GM21447 (cell line): ENCODE measurements at regions not wholly inside any gene's neighbourhood (a gene's known extent, or its start where the extent isn't known, plus 50 kb on each side); places are given as distances from the start of the nearest gene placed in this dataset.

Experiments
- ATAC-seq: cut with Tn5 transposase; IDR thresholded peaks from one replicate; pipeline ENCODE4 v1.9.1; 2021; ENCODE audit not compliant: unreplicated experiment

DNA sequence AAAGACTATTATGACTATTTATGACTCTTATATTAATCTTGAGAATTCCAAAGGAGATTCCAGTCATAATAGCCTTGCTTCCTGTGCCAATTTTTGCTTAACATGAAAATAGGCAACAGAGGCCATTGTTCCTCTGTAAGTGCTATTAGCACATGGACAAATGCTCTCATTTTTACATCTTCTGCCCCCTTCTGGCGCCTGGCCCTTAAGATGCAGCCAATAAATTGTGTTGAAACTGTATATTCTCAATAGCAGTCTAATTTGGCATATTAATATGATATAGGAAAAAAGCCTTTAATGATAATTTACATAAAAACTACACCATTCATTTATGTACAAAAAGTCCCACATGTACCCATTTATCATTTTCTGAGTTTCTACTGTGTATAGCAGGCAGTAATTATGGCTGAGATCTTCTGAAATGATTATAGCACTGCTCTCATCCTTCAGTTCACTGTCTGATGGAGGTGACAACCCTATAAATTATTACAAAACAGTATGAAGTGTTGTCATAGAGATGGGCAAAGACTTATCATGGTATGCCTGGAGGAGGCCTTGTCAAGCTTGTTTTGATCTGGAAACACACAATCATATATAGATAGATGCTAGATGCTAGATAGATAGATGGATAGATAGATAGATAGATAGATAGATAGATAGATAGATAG, 613.3 kb downstream of the TSN start:
- no peak for ATAC-seq

DNA sequence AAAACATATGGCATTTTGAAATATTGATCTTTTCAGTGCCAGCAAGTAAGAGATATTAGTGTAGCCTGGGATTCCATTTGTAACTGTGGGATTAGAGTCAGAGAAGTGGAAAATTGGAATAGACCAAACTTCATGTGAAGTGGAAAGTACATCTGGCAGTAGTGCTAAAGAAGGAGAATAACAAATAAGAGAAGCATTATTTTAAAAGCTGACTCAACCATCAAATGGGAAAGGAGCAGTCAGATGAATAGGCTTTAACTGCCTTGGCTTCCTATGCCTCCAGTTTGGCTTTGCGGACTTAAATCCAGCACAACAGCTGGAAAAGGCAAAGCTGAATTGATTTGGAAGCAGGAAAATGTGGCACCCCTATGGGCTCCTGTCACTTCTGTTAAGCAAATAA, 623.1 kb downstream of the TSN start:
- no peak for ATAC-seq

DNA sequence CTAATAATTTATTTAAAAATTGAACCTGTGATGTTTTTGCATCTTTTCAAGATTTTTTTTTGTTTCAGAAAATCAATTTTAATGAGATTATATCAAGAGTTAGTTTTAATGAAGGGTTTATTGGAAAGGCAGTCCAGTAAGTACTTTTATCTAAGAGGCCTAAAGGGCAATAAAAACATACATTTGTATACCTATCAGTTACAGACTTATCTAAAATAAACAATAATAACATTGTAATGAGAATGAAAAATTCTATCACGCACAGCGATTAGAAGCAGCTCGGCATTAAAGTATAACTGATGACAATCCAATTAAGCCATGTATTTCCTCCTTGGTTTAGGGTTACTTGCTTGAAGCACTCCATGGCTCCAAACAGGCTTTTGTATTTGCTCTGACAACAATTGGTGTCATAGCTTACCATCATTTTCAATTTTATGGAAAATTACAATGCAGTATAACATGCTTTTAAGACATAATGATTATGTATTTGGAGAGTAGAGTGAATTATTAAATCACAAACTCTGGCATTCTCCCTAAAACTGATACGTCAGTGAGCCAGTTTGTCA, 629.4 kb downstream of the TSN start:
- ATAC-seq, result no peak

DNA sequence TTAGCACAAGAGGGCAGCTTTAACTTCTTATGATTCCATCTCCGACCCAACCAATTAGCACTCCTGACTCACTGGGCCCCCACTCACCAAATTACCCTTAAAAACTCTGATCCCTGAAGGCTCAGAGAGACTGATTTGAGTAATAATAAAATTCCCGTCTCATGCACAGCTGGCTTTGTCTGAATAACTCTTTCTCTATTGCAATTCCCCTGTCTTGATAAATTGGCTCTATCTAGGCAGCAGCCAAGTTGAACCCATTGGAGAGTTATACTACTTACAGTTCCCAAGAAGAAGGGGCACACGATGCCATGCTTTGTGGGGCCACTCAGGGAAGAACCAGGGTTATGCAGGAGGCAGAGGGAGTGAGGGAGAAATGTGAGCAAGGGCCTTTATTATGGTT, 632.8 kb downstream of the TSN start:
- ATAC-seq, result no peak

DNA sequence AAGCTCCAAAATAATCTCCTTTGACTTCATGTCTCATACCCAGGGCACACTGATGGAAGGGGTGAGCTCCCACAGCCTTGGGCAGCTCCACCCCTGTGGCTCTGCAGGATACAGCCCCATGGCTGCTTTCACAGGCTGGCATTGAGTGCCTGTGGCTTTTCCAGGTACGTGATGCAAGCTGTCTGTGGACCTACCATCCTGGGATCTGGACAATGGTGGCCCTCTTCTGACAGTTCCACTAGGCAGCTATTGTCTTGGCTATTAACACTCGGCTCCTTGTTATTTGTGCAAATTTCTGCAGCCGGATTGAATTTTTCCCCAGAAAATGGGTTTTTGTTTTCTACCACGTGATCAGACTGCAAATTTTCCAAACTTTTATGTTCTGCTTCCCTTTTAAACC, 634.2 kb downstream of the TSN start:
- no peak for ATAC-seq

DNA sequence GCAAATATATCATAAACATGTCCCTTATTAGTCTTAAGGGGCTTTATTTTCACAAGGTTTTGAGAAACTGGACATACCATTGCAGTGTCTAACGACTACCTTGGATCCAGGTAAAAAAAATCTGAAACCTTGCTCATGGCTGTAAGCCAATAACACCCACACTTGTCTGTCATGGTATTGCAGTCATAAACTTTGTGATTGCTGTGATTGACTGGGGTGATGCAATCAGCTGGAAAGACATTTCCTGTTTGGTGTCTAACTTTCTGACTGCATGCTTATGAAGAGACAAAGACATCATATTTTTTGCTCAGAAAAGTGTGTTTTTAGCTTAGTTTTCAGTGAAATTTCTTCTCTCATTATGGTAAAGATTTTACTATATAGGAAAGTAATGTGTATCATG, 635.0 kb downstream of the TSN start:
- ATAC-seq, result no peak

DNA sequence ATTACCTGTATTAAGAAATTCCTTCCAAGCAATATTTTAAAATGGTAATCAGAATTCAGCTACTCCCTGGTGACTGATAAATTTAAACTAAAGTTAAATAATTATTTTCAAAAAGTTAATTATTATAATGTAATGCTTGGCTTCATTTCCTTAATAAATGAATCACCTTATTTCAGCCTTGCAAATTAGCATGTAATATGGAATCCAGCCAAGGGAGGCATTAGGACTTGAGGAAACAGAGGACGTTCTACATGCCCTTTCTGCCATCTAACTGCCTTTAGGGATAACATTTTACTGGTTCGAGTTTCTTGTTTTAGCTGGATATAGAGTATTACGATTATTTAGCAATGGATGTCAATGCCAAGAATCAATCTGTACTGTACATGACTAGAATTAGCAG, 636.3 kb downstream of the TSN start:
- no peak for ATAC-seq

DNA sequence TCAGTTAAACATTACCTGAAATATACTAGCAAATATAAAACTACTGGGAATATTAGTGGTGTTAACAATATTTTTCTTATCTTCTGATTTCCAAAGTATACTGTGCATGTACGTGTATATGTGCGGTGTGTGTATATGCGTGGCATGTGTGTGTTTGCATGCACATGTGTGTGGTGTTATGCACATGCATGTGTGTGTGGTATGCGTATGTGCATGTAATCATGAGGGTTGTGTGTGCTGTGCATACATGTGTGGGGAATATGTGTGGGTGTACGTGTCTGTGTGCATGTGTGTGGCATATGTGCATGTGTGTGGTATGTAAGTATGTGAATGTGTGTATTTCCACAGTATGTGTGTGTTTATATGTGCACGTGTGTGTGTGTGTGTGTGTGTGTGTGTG, 640.2 kb downstream of the TSN start:
- no peak for ATAC-seq

DNA sequence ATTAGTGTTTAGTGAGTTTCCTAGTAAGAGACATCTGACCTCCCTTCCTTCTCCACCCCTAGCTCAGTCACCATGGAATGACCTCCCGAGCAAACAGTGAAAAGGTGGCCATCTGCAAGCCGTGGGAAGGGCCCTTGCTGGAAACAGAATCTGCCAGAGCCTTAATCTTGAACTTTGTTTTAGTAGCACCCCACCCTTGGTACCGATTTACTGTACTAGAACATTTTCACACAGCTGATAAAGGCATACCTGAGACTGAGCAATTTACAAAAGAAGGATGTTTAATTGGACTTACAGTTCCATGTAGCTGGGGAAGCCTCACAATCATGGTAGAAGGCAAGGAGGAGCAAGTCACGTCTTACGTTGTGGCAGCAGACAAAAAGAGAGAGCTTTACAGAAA, 655.8 kb downstream of the TSN start:
- ATAC-seq, result no peak

DNA sequence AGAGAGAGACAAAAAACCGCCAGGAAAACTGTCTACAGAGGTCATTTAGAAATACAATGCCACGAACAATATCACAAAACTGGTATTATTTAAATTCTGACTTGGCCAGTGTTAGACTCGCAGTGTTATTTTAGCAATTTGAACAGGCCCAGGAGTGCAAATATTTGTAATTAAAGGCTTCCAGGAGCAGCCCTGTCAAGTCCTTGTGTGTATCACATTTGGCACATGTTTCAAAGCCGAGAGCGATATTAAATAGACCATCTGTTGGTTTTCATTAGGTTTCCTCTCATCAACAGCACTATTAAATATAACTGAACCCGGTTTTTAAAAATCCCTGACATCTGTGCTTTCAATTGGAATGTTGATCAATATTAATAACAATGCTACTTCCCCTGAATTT, 656.9 kb downstream of the TSN start:
- no peak for ATAC-seq

DNA sequence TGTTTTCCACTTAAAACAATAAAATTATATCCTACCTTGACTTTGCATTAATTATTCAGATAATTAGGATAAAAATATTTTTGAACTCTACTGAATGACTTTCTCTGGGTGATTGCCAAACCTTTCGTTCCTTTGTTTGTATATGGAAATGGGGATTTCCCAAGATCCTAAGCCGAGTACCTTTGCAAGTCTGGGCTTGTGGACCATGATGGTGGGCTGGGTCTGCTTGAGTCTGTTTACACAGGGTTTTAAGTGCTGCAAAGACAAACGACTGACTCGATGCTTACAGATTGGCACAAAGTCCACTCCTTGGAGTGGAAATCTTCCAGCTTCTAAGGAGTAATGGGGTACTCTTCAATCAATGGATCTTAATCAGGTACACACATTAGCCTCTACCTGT, 659.5 kb downstream of the TSN start:
- ATAC-seq, result no peak

DNA sequence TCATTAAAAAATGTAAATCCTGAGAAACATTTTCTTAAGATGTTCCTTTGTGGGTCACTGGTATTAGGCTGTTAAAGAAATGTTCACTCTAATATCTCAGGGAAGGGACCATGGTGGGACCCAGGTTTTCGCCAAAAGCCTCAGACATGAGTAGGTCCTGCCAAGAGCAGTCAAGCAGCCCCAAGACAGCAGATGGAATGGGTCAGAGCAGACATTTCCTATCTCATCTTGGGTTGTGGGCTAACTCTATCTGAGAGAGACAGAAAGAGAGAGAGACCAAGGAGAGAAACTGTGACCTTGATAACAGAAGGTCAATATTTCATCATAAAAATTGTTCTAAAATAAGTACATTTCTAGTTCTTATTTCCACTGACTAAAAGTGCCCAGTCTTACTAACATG, 661.7 kb downstream of the TSN start:
- ATAC-seq, result no peak

DNA sequence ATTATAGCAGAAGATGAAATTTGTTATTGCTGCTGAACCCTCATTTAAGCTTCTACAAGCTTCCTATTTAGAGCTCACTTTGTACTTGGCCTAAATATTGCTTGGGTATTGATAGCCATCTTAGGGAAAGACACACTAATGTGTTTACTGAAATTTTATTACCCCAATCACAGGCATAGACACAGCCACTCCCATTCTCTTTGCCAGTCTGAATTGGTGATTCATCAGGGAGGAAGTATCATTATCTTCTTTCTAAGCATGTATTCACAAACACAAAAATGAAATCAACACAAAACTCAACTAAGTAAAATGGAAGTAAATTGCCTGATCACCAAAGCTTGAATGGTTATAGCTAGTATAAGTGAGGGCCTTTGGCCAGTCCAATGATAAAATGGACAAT, 666.3 kb downstream of the TSN start:
- ATAC-seq, result no peak

DNA sequence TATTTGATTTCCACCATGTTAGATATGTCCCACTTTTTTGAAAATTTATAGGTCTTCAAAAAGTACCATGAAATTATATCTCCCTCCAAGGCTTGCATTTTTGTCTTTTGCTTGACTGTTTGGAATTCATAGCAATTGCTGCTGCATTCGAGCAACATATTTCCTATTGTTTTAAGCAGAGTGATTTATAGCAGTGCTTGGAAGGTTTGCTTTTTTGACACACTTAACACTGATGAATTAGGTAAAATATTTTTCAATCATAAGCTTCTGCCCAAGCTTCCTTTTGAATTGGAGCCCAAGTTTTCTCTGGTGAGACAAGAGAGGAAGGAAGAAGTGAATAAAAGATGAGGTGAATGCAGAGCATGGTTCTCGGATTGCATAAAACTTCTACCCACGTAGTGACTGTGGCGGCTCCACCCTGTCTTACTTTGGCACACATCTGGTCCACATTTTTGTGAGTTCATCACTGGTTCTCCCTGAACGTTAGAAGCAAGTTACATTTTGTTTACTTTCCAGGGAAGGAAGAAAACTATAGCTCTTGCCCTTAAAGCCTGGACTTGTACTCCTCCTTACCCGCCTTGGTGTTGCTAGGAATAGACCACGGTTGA, 667.0 kb downstream of the TSN start:
- no peak for ATAC-seq

DNA sequence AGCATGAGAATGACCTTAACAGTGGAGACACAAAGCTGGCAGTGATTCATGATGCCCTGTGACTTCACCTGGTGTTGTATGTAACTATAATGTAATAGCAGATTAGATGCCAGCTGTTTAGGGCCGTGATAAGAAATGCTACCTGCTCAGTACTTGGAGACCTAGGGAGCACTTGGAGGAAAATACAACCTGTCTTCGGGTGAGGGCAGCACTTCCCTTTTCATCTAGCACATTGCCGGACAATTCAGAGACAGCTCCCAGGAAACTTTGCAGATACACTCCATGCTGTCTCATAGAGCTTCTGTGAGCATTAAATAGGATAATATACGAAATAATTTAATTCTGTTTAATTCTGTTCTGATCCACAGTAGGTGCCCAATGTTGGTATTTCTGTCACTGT, 668.5 kb downstream of the TSN start:
- no peak for ATAC-seq

DNA sequence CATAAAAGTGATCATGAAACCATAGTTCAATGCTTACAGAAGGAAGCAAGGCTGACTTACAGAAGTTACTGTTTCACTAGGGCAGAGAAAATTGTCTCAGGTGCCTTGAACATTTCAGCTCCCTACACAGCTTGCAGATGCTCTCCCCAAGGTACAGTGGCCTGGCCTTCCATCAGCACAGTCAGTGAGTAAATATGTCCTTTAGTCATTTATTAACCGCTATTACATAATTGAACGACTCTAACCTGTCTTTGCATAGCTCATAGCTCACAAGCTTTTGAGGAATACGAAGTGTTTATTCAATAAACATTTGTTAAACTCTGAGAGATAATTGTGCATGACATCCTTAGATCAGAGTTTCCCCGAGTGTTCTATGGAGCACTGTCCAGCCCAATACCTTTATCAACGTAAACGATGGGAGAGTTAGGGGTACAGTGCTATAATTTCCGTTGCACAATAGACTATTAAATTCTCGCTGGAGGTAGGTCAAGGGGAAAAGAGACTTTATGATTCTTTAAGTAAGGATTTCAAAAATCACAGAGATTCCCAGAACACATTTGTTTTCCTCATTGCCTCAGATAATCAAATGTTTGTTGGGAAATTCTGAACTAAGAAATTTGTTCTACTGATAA, 677.8 kb downstream of the TSN start:
- no peak for ATAC-seq

DNA sequence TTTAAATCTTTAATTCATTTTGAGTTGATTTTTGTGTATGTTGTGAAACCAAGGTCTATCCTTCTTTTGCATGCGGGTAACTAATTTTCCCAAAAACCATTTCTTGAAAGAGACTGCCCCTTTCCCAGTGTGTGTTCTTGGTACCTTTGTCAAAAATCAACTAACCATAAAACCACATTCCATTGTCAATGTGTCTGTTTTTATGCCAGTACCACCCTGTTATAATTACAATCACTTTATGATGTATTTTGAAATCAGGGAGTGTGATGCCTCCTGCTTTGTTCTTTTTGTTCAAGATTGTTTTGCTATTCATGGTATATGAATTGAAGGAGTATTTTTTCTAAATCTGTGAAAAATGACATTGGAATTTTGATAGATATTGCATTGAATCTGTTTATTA, 689.6 kb downstream of the TSN start:
- ATAC-seq, result no peak

DNA sequence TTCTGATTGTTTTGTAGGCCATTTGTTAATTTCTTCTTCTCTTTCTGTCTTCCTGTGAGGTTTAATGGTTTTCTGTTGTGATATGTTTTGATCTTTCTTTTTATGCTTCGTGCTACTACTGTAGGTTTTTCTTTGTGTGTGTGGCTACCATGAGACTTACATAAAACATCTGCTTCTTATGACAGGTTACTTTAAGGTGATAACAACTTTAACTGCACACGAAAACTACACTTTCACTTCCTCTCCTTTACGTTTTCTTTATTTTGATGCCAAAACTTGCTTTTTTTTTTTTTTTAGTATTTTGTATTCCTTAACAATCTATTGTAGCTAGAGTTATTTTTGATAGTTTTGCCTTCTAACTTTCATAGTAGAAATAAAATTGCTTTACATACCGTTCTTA, 691.3 kb downstream of the TSN start:
- ATAC-seq, result no peak

DNA sequence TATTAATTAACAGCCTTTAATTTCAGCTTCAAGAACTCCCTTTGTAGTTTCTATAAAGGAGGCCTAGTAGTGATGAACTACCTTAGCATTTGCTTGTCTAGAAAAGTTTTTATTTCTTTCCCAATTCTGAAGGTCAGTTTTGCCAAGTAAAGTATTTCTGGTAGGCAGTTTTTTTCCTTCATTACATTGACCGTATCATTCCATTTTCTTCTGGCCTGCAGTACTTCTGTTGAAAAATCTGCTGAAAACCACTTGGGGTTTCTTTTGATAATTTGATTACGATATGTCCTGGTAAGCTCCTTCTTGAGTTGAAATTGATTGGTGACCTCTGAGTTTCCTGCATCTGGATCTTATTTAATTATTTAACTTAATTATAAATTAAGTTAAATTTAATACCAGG, 691.8 kb downstream of the TSN start:
- no peak for ATAC-seq

DNA sequence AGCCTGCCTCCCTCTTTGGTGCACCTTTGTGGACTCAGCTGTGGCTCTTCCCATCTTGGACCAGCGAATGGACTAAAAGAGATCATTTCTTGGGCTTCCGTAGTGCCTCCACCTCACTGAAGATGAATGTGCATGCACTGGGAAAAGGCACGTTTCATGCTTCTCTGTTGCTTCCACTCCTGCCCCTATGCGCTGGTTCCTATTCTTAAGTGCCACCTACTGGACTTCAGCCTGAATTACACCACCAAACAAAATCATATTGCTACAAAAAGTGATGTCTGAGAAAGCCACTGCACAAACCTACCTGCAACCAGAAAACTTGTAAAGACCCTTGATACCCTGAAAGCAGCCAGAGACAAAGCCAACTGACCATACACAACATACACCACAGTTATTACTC, 695.6 kb downstream of the TSN start:
- ATAC-seq, result no peak

DNA sequence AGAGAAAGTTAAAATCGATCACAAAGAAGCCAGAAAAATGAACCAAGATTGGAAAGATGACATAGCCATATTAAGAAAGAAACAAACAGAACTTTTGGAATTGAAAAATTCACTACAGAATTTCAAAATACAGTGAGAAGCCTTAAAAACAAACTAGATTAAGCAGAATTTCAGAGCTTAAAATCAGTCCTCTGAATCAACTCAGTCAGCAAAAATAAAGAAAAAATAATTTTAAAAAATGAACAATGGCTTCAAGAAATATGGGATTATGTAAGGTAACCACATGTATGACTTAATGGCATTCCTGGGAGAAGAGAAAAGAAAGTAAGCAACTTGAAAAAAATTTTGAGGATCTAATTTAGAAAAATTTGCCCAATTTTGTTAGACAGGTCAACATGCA, 696.2 kb downstream of the TSN start:
- no peak for ATAC-seq

DNA sequence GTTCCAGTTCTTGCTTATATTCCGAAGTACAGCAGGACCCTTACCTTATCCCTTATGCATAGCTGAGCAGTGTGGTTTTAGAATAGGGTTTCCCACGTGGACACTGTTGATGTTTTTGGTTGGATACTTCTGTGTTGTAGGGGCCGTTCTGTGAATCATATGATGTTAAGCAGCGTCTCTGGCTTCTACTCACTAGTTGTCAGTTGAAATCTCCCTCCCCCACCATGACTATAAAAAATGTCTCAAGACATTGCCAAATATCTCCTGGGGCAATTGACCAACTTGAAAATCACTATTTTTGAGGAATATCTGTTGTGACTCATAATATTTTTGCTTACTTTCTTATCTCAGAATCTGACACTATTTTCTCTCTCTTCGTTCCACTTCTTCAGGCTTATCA, 713.7 kb downstream of the TSN start:
- ATAC-seq, result no peak

DNA sequence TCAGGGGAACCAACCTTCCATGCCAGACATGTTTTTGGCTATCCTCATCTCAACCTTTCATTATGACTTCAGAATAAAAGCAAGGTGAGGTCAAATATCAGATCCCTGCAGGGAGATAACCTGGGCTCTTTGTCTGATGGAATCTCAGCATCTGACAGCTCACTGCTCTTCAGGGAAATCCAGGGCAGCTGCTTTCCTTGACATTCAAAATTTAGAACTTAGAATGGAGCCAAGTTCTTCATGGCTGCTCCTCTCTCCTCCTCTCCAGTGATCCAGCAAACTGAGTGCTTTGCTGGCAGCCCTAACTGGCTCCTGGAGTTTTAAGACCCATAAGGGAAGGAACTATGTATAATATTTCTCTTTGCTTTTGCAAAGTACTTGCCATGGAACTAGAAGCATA, 716.3 kb downstream of the TSN start:
- no peak for ATAC-seq
